Panc1 (cell line): ENCODE measurements at regions not wholly inside any gene's neighbourhood (a gene's known extent, or its start where the extent isn't known, plus 50 kb on each side); places are given as distances from the start of the nearest gene placed in this dataset.

Experiments
- POLR2AphosphoS5 ChIP-seq: IDR thresholded peaks from 2 replicates; pipeline ENCODE4 v1.6.1; 2012; ENCODE audit warnings: mild to moderate bottlenecking, low read depth, low read length, moderate library complexity
- SIN3A ChIP-seq: IDR thresholded peaks from 2 replicates; pipeline ENCODE4 v1.6.1; 2012; ENCODE audit warnings: low read depth, mild to moderate bottlenecking, low read length, moderate library complexity, borderline replicate concordance; ENCODE audit not compliant: insufficient read depth
- TF ChIP-seq, protein P1 (sequence below), 2 experiments: IDR thresholded peaks; 2 replicates each; pipeline ENCODE4 v1.6.1; 2011 to 2012; ENCODE audit warnings: low read depth in 2 of 2, control low read depth in 1 of 2, low read length in 1 of 2, mild to moderate bottlenecking in 1 of 2, moderate library complexity in 1 of 2; ENCODE audit not compliant: insufficient read depth in 1 of 2
- TF ChIP-seq, protein P2 (sequence below): fragments of 450-650 bp; IDR thresholded peaks from 2 replicates; pipeline ENCODE4 v1.5.1; 2017; ENCODE audit warnings: mild to moderate bottlenecking

DNA sequence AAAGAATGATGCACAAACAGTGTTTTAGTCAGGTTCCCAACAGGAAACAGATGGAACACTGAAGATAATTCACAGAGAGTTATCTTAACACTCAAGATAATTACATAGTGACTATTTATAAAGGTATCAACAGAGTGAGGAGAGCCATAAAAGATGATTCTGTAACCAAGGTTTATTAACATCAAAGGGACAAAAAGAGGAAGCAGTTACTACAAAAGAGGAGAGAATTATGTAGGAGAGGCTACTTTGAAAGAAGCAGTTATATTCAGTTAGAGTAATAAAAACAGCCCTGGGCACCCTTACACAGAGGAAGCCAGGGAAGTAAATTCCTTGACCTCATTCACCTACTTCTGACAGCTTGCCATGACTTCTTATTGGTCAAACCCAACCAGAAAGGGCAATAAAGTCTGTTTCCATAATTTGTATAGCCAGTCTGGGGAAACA is 326.5 kb upstream of the SLC39A10 start:
- TF ChIP-seq, protein P1, sequence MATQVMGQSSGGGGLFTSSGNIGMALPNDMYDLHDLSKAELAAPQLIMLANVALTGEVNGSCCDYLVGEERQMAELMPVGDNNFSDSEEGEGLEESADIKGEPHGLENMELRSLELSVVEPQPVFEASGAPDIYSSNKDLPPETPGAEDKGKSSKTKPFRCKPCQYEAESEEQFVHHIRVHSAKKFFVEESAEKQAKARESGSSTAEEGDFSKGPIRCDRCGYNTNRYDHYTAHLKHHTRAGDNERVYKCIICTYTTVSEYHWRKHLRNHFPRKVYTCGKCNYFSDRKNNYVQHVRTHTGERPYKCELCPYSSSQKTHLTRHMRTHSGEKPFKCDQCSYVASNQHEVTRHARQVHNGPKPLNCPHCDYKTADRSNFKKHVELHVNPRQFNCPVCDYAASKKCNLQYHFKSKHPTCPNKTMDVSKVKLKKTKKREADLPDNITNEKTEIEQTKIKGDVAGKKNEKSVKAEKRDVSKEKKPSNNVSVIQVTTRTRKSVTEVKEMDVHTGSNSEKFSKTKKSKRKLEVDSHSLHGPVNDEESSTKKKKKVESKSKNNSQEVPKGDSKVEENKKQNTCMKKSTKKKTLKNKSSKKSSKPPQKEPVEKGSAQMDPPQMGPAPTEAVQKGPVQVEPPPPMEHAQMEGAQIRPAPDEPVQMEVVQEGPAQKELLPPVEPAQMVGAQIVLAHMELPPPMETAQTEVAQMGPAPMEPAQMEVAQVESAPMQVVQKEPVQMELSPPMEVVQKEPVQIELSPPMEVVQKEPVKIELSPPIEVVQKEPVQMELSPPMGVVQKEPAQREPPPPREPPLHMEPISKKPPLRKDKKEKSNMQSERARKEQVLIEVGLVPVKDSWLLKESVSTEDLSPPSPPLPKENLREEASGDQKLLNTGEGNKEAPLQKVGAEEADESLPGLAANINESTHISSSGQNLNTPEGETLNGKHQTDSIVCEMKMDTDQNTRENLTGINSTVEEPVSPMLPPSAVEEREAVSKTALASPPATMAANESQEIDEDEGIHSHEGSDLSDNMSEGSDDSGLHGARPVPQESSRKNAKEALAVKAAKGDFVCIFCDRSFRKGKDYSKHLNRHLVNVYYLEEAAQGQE (IDR thresholded peaks at IDR 0.05; ENCODE audit: insufficient read depth in 1 of 2, low read depth in 2 of 2, low read length in 1 of 2): no peak
- TF ChIP-seq, protein P2, sequence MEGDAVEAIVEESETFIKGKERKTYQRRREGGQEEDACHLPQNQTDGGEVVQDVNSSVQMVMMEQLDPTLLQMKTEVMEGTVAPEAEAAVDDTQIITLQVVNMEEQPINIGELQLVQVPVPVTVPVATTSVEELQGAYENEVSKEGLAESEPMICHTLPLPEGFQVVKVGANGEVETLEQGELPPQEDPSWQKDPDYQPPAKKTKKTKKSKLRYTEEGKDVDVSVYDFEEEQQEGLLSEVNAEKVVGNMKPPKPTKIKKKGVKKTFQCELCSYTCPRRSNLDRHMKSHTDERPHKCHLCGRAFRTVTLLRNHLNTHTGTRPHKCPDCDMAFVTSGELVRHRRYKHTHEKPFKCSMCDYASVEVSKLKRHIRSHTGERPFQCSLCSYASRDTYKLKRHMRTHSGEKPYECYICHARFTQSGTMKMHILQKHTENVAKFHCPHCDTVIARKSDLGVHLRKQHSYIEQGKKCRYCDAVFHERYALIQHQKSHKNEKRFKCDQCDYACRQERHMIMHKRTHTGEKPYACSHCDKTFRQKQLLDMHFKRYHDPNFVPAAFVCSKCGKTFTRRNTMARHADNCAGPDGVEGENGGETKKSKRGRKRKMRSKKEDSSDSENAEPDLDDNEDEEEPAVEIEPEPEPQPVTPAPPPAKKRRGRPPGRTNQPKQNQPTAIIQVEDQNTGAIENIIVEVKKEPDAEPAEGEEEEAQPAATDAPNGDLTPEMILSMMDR: no peak
- TF ChIP-seq SIN3A (no peak), POLR2AphosphoS5 (no peak)
